IMR-90 (cell line): ENCODE measurements at regions not wholly inside any gene's neighbourhood (a gene's known extent, or its start where the extent isn't known, plus 50 kb on each side); places are given as distances from the start of the nearest gene placed in this dataset.

Experiments
- CTCF ChIP-seq: conservative IDR thresholded peaks from 2 replicates; pipeline ENCODE4 v1.5.1; 2012; ENCODE audit warnings: mild to moderate bottlenecking, low read depth, low read length, improper control_type of control experiment
- POLR2A ChIP-seq: IDR thresholded peaks from 2 replicates; pipeline ENCODE4 v1.6.1; 2012; ENCODE audit warnings: mild to moderate bottlenecking, low read depth, low read length
- SMC3 ChIP-seq: fragments of 150-350 bp; IDR thresholded peaks from 2 replicates; pipeline ENCODE4 v1.6.1; 2016; ENCODE audit warnings: low read depth, mild to moderate bottlenecking, antibody characterized with exemption, low read length, moderate library complexity

DNA sequence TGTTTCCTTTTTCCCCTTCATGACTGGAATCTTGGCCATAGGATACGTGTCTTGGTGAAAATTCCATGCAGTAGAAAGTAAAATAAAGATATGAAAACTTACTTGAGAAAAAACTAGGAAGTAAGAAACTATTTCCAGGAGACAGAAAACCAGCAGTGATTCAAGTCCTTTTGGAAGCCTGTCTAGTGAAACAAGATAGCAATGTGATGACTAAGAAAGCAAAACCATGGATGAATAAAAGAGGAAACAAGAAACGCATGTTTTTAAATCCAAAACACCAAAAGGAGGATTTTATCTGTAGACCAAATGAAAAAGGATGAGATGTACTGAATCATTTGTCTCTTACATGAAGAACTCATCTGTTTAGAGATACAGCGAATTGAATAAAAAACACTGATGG is 1430.0 kb downstream of the ARAP2 start:
- TF ChIP-seq POLR2A (no peak), CTCF (no peak), SMC3 (no peak)
